Kidney epithelial cell (primary cell): ENCODE measurements at regions not wholly inside any gene's neighbourhood (a gene's known extent, or its start where the extent isn't known, plus 50 kb on each side); places are given as distances from the start of the nearest gene placed in this dataset.

Experiments used
- DNase-seq: peaks from one replicate; pipeline ENCODE4 v3.0.0-alpha.2; 2010; ENCODE audit warnings: low read depth
- H3K27me3 ChIP-seq: 2 replicates; pipeline ENCODE4 v1.6.0; 2011; ENCODE audit warnings: low read length; ENCODE audit not compliant: control insufficient read depth, insufficient read depth
- H3K36me3 ChIP-seq: 2 replicates; pipeline ENCODE4 v1.5.1; 2011; ENCODE audit warnings: low read length; ENCODE audit not compliant: control insufficient read depth, insufficient read depth
- H3K4me3 ChIP-seq: 2 replicates; pipeline ENCODE4 v1.5.1; 2011; ENCODE audit warnings: low read depth, mild to moderate bottlenecking, control low read depth, low read length
- CTCF ChIP-seq: IDR thresholded peaks from 2 replicates; pipeline ENCODE4 v1.5.1; 2011; ENCODE audit warnings: mild to moderate bottlenecking, moderate library complexity, low read length, control low read depth, inconsistent platforms; ENCODE audit not compliant: insufficient read depth, poor library complexity, severe bottlenecking

- no peaks in the 10 kb centered on the region for H3K27me3 ChIP-seq
- DNase-seq = no peak
- H3K4me3 ChIP-seq = no peak overlapping the region
- no peaks in the 10 kb centered on the region for H3K36me3 ChIP-seq
- TF ChIP-seq CTCF = no peak
Observed at GRCh38 chr4:57665806-57666205, 555.6 kb upstream of the IGFBP7 start.

DNA sequence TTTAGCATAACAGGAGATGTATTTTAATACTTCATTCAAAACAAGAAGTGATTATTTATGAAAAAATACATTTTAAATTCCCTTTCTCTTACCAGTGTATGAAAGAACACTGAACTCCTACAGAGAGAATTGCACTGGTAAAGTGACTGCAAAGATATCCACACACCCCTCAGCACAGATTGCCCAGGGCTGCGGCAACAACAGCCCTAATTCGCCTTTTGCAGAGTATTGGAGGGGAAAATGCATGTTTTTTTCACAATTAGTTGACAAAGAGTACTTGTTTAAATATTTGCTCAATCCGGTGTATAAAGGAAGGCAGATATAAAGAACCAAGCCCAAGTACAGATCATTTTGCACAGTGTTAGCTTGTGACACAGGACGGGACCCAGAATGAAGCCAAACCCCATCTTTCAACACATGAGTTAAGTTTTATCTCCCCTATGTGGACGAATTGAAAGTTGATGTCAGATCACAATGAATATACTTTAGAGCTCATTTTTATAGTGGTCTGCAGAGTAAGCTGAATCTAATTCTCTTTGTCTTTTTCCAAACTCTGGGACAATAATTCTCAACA is 551.4 kb upstream of the IGFBP7 start:
- no peak for DNase-seq
- Histone ChIP-seq H3K27me3 (no peaks in the 10 kb centered on the region), H3K36me3 (no peaks in the 10 kb centered on the region), H3K4me3 (no peak overlapping the region)
- TF ChIP-seq CTCF = no peak

GRCh38 chr4:57658673-57659072 is 548.5 kb upstream of the IGFBP7 start:
- Histone ChIP-seq H3K4me3 (no peak overlapping the region), H3K27me3 (no peaks in the 10 kb centered on the region), H3K36me3 (no peaks in the 10 kb centered on the region)
- no peak for TF ChIP-seq CTCF
- no peak for DNase-seq

GRCh38 chr4:57658188-57658587 is 548.0 kb upstream of the IGFBP7 start:
- no peaks in the 10 kb centered on the region for H3K36me3 ChIP-seq
- no peak for DNase-seq
- no peaks in the 10 kb centered on the region for H3K27me3 ChIP-seq
- no peak for TF ChIP-seq CTCF
- no peak overlapping the region for H3K4me3 ChIP-seq

DNA sequence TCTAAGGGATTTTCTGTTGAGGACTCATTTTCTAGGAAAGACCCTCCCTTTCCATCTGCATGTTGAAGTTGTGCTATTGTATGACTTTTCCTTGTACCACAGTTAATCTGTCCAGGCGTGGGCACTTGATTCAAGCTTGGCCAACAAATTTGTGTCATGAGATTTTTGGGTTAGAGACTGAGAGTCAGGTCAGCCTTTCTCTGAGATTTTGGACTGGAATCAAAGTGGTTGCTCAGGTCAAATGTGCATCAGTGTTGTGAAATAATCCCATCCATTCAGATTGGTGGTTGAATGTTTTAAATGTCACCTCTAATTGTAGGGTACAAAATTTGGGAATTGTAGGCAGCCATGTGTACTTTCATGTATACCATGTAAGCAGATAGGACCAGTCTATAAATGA is 545.2 kb upstream of the IGFBP7 start:
- no peak for TF ChIP-seq CTCF
- H3K36me3 ChIP-seq = no peaks in the 10 kb centered on the region
- H3K27me3 ChIP-seq = no peaks in the 10 kb centered on the region
- DNase-seq = no peak
- no peak overlapping the region for H3K4me3 ChIP-seq

GRCh38 chr4:57652779-57653178 is 542.6 kb upstream of the IGFBP7 start:
- no peaks in the 10 kb centered on the region for H3K36me3 ChIP-seq
- no peak for TF ChIP-seq CTCF
- H3K27me3 ChIP-seq = no peaks in the 10 kb centered on the region
- no peak for DNase-seq
- H3K4me3 ChIP-seq = no peak overlapping the region
